NB4 (cell line): ENCODE measurements at regions not wholly inside any gene's neighbourhood (a gene's known extent, or its start where the extent isn't known, plus 50 kb on each side); places are given as distances from the start of the nearest gene placed in this dataset.

Experiments
- CTCF ChIP-seq: IDR thresholded peaks from one replicate; pipeline ENCODE4 v1.5.1; 2012; ENCODE audit warnings: low read depth, low read length
- MYC ChIP-seq: IDR thresholded peaks from 2 replicates; pipeline ENCODE4 v1.6.1; 2011; ENCODE audit warnings: low read depth, low read length
- POLR2A ChIP-seq: IDR thresholded peaks from 2 replicates; pipeline ENCODE4 v1.6.1; 2011; ENCODE audit warnings: mild to moderate bottlenecking; ENCODE audit not compliant: insufficient read length; ENCODE audit errors: extremely low read depth
- TF ChIP-seq, protein P1 (sequence below): IDR thresholded peaks from 2 replicates; pipeline ENCODE4 v1.6.1; 2011; ENCODE audit warnings: low read depth, low read length

DNA sequence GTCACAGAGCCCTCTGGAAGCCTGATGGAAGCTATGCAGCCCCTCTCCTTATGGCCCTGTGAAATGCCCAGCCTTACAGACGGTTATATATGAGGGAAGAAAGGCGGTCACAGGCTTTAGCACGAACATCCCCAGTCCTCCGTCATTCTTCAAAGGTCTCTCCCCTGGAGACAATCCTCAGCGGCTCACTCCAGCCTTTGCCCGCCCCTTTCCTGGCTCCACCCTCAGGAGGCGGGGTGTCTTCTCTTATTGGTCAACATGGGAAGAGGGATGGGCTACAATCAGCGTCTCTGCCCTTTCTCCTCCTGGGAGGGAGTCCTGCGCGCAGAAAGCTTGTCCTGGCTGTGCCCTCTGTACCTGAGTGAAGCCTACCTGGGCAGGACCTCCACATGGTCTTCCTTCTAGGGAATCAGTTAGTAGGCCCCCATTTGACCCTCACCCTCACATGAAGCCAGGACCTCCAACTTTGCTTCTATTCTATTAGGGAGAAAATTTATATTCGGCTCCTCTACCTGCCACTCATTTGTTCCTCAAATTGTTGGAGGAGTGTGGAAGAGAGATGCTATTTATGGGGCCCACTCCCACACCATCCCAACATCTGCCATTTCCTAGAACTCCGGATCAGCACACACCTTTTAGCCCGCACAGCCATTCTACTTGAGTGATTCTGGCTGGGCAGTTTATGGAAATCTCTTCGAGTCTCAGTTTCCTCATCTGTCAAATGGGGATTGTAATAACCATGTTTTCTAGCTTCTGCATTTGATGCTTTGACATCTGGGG, 112.9 kb upstream of the SLC6A11 start:
- TF ChIP-seq CTCF: no peak
- no peak for TF ChIP-seq POLR2A
- TF ChIP-seq, protein P1, sequence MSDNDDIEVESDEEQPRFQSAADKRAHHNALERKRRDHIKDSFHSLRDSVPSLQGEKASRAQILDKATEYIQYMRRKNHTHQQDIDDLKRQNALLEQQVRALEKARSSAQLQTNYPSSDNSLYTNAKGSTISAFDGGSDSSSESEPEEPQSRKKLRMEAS: no peak
- TF ChIP-seq MYC: no peak
